ENCODE measurements at regions not wholly inside any gene's neighbourhood (a gene's known extent, or its start where the extent isn't known, plus 50 kb on each side); places are given as distances from the start of the nearest gene placed in this dataset.

DNA sequence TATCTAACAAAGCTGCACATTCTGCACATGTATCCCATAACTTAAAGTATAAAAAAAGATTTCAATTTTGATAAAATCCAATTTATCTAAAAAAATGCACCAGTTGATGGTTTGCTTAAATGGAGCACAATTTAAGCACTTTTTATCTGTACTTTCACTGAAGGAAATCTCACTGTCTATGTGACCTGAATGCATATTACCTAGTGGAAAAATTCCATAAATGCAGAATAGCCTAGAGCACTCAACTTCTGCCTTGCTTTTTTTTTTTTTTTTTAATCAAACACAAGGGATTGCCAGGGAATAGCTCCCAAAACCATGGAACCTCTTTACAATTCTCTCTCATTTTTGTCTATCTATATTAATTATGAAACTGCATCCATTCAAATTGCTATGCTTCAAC is 80.4 kb downstream of the RFPL4B start:
- Histone ChIP-seq H2BK15ac (ENCODE audit: low read depth, poor library complexity, severe bottlenecking) (no peak overlapping the region), H3K23ac (ENCODE audit: low read length in 2 of 2) (no peak overlapping the region), H3K9ac (ENCODE audit: low read length) (no peak overlapping the region), H2AK5ac (ENCODE audit: low read length, severe bottlenecking) (no peak overlapping the region), H2AFZ (ENCODE audit: low read depth, low read length) (no peak overlapping the region), H3K4ac (ENCODE audit: low read depth in 1 of 2, low read length in 2 of 2) (no peak overlapping the region), H3K4me2 (ENCODE audit: low read length, poor library complexity, severe bottlenecking) (no peak overlapping the region), H3K4me1 (ENCODE audit: control insufficient read depth, insufficient read depth, low read depth, low read length) (no peaks in the 10 kb centered on the region), H3K14ac (ENCODE audit: low read length in 2 of 2) (no peak overlapping the region), H2BK120ac (ENCODE audit: low read depth, low read length) (no peak overlapping the region), H3K9me3 (ENCODE audit: control insufficient read depth, low read length) (no peaks in the 10 kb centered on the region), H3K79me1 (replicated peaks; ENCODE audit: low read length, poor library complexity, severe bottlenecking) (no peaks in the 10 kb centered on the region), H3K36me3 (ENCODE audit: control insufficient read depth in 1 of 2, insufficient read depth in 2 of 2, low read depth in 1 of 2, low read length in 2 of 2) (no peaks in the 10 kb centered on the region), H4K91ac (ENCODE audit: low read length) (no peak overlapping the region), H3K27me3 (ENCODE audit: control insufficient read depth in 1 of 2, insufficient read depth in 1 of 2, low read length in 2 of 2) (no peaks in the 10 kb centered on the region), H2BK12ac (ENCODE audit: low read length in 2 of 2) (no peak overlapping the region), H2BK5ac (ENCODE audit: low read depth, low read length, poor library complexity, severe bottlenecking) (no peak overlapping the region), H4K8ac (ENCODE audit: low read length) (no peak overlapping the region), H3K18ac (ENCODE audit: low read depth in 1 of 2, low read length in 2 of 2) (no peak overlapping the region), H3K4me3 (ENCODE audit: insufficient read depth in 1 of 2, low read depth in 1 of 2, low read length in 2 of 2) (no peak overlapping the region), H3K27ac (ENCODE audit: low read length, poor library complexity, severe bottlenecking) (no peak overlapping the region)
- no peak for DNase-seq

DNA sequence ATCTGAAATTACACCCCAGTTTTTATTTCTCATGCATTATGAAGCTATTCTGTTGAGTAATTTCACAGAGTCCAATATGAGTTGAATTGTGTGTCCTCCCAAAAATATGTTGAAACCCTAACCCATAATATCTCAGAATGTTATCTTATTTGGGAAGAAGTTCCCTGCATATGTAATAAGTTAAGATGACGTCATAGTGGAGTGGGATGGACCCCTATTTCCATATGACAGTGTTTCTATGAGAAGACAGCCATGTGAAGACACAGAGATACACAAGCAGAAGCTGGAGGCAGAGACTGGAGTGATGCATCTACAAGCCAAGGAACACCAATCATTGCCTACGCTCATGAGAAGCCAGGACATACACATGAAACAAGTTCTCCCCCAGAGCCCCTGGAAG is 81.3 kb downstream of the RFPL4B start:
- Histone ChIP-seq H4K8ac (ENCODE audit: low read length) (no peak overlapping the region), H3K4ac (ENCODE audit: low read depth in 1 of 2, low read length in 2 of 2) (no peak overlapping the region), H3K9ac (ENCODE audit: low read length) (no peak overlapping the region), H2BK5ac (ENCODE audit: low read depth, low read length, poor library complexity, severe bottlenecking) (no peak overlapping the region), H3K27ac (ENCODE audit: low read length, poor library complexity, severe bottlenecking) (no peak overlapping the region), H3K9me3 (ENCODE audit: control insufficient read depth, low read length) (no peaks in the 10 kb centered on the region), H3K18ac (ENCODE audit: low read depth in 1 of 2, low read length in 2 of 2) (no peak overlapping the region), H4K91ac (ENCODE audit: low read length) (no peak overlapping the region), H2BK120ac (ENCODE audit: low read depth, low read length) (no peak overlapping the region), H3K23ac (ENCODE audit: low read length in 2 of 2) (no peak overlapping the region), H3K4me2 (ENCODE audit: low read length, poor library complexity, severe bottlenecking) (no peak overlapping the region), H2AFZ (ENCODE audit: low read depth, low read length) (no peak overlapping the region), H2AK5ac (ENCODE audit: low read length, severe bottlenecking) (no peak overlapping the region), H2BK12ac (ENCODE audit: low read length in 2 of 2) (no peak overlapping the region), H3K14ac (ENCODE audit: low read length in 2 of 2) (no peak overlapping the region), H3K4me1 (ENCODE audit: control insufficient read depth, insufficient read depth, low read depth, low read length) (no peaks in the 10 kb centered on the region), H3K27me3 (ENCODE audit: control insufficient read depth in 1 of 2, insufficient read depth in 1 of 2, low read length in 2 of 2) (no peaks in the 10 kb centered on the region), H3K36me3 (ENCODE audit: control insufficient read depth in 1 of 2, insufficient read depth in 2 of 2, low read depth in 1 of 2, low read length in 2 of 2) (no peaks in the 10 kb centered on the region), H3K79me1 (replicated peaks; ENCODE audit: low read length, poor library complexity, severe bottlenecking) (no peaks in the 10 kb centered on the region), H3K4me3 (ENCODE audit: insufficient read depth in 1 of 2, low read depth in 1 of 2, low read length in 2 of 2) (no peak overlapping the region), H2BK15ac (ENCODE audit: low read depth, poor library complexity, severe bottlenecking) (no peak overlapping the region)
- DNase-seq: no peak
- WGBS: 100% methylated on average over 1 of the region's 2 CpGs

DNA sequence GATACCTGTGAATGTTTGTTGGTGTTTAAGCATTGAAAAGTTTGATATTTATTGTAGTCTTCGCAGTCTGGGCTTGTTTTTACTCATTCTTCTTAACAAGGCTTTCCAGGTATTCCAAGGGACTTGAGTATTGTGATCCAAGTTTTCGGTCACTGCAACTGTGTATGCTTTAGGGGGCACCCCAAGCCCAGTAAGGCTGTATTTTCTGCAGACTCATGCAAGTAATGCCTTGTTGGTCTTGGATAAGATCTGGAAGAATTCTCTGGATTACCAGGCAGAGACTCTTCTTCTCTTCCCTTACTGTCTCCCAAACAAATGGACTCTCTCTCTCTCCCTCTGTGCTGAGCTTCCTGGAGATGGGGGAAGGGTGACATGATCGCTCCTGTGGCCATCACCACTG is 82.1 kb downstream of the RFPL4B start:
- Histone ChIP-seq H3K4me1 (ENCODE audit: control insufficient read depth, insufficient read depth, low read depth, low read length) (no peaks in the 10 kb centered on the region), H3K27me3 (ENCODE audit: control insufficient read depth in 1 of 2, insufficient read depth in 1 of 2, low read length in 2 of 2) (no peaks in the 10 kb centered on the region), H3K9ac (ENCODE audit: low read length) (no peak overlapping the region), H3K18ac (ENCODE audit: low read depth in 1 of 2, low read length in 2 of 2) (peak overlapping the region in 1 of 2 experiments; percentile 18), H2BK120ac (ENCODE audit: low read depth, low read length) (no peak overlapping the region), H2AFZ (ENCODE audit: low read depth, low read length) (no peak overlapping the region), H3K23ac (ENCODE audit: low read length in 2 of 2) (no peak overlapping the region), H2BK12ac (ENCODE audit: low read length in 2 of 2) (no peak overlapping the region), H3K79me1 (replicated peaks; ENCODE audit: low read length, poor library complexity, severe bottlenecking) (no peaks in the 10 kb centered on the region), H3K9me3 (ENCODE audit: control insufficient read depth, low read length) (no peaks in the 10 kb centered on the region), H2BK5ac (ENCODE audit: low read depth, low read length, poor library complexity, severe bottlenecking) (no peak overlapping the region), H2AK5ac (ENCODE audit: low read length, severe bottlenecking) (no peak overlapping the region), H3K4me2 (ENCODE audit: low read length, poor library complexity, severe bottlenecking) (no peak overlapping the region), H2BK15ac (ENCODE audit: low read depth, poor library complexity, severe bottlenecking) (no peak overlapping the region), H4K91ac (ENCODE audit: low read length) (no peak overlapping the region), H3K36me3 (ENCODE audit: control insufficient read depth in 1 of 2, insufficient read depth in 2 of 2, low read depth in 1 of 2, low read length in 2 of 2) (no peaks in the 10 kb centered on the region), H4K8ac (ENCODE audit: low read length) (no peak overlapping the region), H3K4me3 (ENCODE audit: insufficient read depth in 1 of 2, low read depth in 1 of 2, low read length in 2 of 2) (no peak overlapping the region), H3K27ac (ENCODE audit: low read length, poor library complexity, severe bottlenecking) (no peak overlapping the region), H3K4ac (ENCODE audit: low read depth in 1 of 2, low read length in 2 of 2) (no peak overlapping the region), H3K14ac (ENCODE audit: low read length in 2 of 2) (no peak overlapping the region)
- DNase-seq: peak; percentile 46
- WGBS: 60% methylated on average over 2 of the region's 3 CpGs

DNA sequence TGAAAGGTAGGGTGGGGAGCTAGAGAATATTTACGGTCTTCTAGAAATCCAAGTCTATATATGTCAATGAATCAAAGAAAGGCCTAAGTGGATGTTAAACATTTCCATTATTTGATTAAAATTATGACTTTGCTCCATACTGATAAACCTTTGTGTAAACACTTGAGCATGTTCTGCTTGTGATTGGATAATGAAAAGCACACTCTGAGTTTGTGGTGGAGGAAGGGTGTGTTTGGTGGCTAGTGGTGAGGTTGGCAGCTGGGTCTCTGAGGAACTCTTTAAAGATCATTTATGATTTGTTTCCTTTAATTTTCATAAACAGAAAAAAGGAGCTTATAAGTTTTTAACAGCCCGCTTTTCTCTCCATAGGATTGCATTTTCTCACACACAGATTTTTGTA is 84.7 kb downstream of the RFPL4B start:
- Histone ChIP-seq H3K4ac (ENCODE audit: low read depth in 1 of 2, low read length in 2 of 2) (no peak overlapping the region), H3K9me3 (ENCODE audit: control insufficient read depth, low read length) (no peaks in the 10 kb centered on the region), H3K14ac (ENCODE audit: low read length in 2 of 2) (no peak overlapping the region), H2BK5ac (ENCODE audit: low read depth, low read length, poor library complexity, severe bottlenecking) (no peak overlapping the region), H4K8ac (ENCODE audit: low read length) (no peak overlapping the region), H3K23ac (ENCODE audit: low read length in 2 of 2) (no peak overlapping the region), H3K27ac (ENCODE audit: low read length, poor library complexity, severe bottlenecking) (no peak overlapping the region), H3K4me3 (ENCODE audit: insufficient read depth in 1 of 2, low read depth in 1 of 2, low read length in 2 of 2) (no peak overlapping the region), H2BK15ac (ENCODE audit: low read depth, poor library complexity, severe bottlenecking) (no peak overlapping the region), H3K9ac (ENCODE audit: low read length) (no peak overlapping the region), H4K91ac (ENCODE audit: low read length) (no peak overlapping the region), H3K4me2 (ENCODE audit: low read length, poor library complexity, severe bottlenecking) (no peak overlapping the region), H3K27me3 (ENCODE audit: control insufficient read depth in 1 of 2, insufficient read depth in 1 of 2, low read length in 2 of 2) (no peaks in the 10 kb centered on the region), H3K4me1 (ENCODE audit: control insufficient read depth, insufficient read depth, low read depth, low read length) (no peaks in the 10 kb centered on the region), H3K36me3 (ENCODE audit: control insufficient read depth in 1 of 2, insufficient read depth in 2 of 2, low read depth in 1 of 2, low read length in 2 of 2) (no peaks in the 10 kb centered on the region), H2BK120ac (ENCODE audit: low read depth, low read length) (no peak overlapping the region), H2AK5ac (ENCODE audit: low read length, severe bottlenecking) (no peak overlapping the region), H3K18ac (ENCODE audit: low read depth in 1 of 2, low read length in 2 of 2) (no peak overlapping the region), H2AFZ (ENCODE audit: low read depth, low read length) (no peak overlapping the region), H2BK12ac (ENCODE audit: low read length in 2 of 2) (no peak overlapping the region), H3K79me1 (replicated peaks; ENCODE audit: low read length, poor library complexity, severe bottlenecking) (no peaks in the 10 kb centered on the region)
- no peak for DNase-seq
- WGBS: no CpG with 5 or more reads among the region's 2 CpGs

All from mesenchymal stem cell (in vitro differentiated cells and primary cell).